ENCODE measurements at regions not wholly inside any gene's neighbourhood (a gene's known extent, or its start where the extent isn't known, plus 50 kb on each side); places are given as distances from the start of the nearest gene placed in this dataset.

DNA sequence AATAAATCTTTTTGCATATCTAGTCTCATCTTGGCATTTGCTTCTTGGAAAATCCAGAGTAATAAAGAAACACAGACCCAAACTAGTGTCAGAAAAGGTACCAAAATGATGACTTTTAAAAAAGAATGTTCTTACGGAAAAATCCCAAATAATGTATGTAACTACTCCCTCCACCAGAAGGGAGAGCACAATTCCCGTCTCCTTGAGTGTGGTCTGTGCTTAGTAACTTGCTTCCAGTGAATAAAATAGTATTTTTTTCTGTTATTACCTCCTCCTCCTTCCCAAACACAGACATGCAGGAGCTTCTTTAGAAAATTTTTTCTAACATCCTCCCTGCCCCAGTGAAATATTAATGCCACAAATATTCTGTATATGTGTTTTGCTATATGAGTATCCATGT lies 358.1 kb downstream of the ZFHX3 start:
- Histone ChIP-seq H3K4me1 (no peaks in the 10 kb centered on the region), H3K4me3 (no peak overlapping the region), H3K9me3 (replicated peaks) (no peaks in the 10 kb centered on the region), H3K36me3 (no peaks in the 10 kb centered on the region), H3K27ac (replicated peaks) (no peak overlapping the region), H3K27me3 (ENCODE audit: low read depth) (no peaks in the 10 kb centered on the region)
- TF ChIP-seq, protein P1, sequence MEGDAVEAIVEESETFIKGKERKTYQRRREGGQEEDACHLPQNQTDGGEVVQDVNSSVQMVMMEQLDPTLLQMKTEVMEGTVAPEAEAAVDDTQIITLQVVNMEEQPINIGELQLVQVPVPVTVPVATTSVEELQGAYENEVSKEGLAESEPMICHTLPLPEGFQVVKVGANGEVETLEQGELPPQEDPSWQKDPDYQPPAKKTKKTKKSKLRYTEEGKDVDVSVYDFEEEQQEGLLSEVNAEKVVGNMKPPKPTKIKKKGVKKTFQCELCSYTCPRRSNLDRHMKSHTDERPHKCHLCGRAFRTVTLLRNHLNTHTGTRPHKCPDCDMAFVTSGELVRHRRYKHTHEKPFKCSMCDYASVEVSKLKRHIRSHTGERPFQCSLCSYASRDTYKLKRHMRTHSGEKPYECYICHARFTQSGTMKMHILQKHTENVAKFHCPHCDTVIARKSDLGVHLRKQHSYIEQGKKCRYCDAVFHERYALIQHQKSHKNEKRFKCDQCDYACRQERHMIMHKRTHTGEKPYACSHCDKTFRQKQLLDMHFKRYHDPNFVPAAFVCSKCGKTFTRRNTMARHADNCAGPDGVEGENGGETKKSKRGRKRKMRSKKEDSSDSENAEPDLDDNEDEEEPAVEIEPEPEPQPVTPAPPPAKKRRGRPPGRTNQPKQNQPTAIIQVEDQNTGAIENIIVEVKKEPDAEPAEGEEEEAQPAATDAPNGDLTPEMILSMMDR (IDR thresholded peaks at IDR 0.05; ENCODE audit: borderline replicate concordance): no peak
- no peak for DNase-seq
- intact Hi-C loops (cut with micrococcal nuclease): no loop called here

GRCh38 chr16:72680732-72681131 lies 367.2 kb downstream of the ZFHX3 start:
- H3K27ac ChIP-seq (replicated peaks): no peak overlapping the region
- no peaks in the 10 kb centered on the region for H3K4me1 ChIP-seq
- no peaks in the 10 kb centered on the region for H3K27me3 ChIP-seq (ENCODE audit: low read depth)
- H3K9me3 ChIP-seq (replicated peaks): peaks cover 5% of the 10 kb centered on the region
- no peak overlapping the region for H3K4me3 ChIP-seq
- intact Hi-C loops (cut with micrococcal nuclease): no loop called here
- H3K36me3 ChIP-seq: no peaks in the 10 kb centered on the region
- TF ChIP-seq, protein P1 (IDR thresholded peaks at IDR 0.05; ENCODE audit: borderline replicate concordance): no peak
- no peak for DNase-seq

GRCh38 chr16:72679856-72680255 lies 368.1 kb downstream of the ZFHX3 start:
- DNase-seq: no peak
- intact Hi-C loops (cut with micrococcal nuclease): no loop called here
- Histone ChIP-seq H3K27me3 (ENCODE audit: low read depth) (no peaks in the 10 kb centered on the region), H3K4me3 (no peak overlapping the region), H3K36me3 (no peaks in the 10 kb centered on the region), H3K4me1 (no peaks in the 10 kb centered on the region), H3K27ac (replicated peaks) (no peak overlapping the region), H3K9me3 (replicated peaks) (peaks cover 5% of the 10 kb centered on the region)
- TF ChIP-seq, protein P1 (IDR thresholded peaks at IDR 0.05; ENCODE audit: borderline replicate concordance): no peak

- H3K4me3 ChIP-seq: no peak overlapping the region
- no peaks in the 10 kb centered on the region for H3K27me3 ChIP-seq (ENCODE audit: low read depth)
These were observed 370.1 kb downstream of the ZFHX3 start for GRCh38 chr16:72677662-72678447.

GRCh38 chr16:72673118-72673517 lies 374.8 kb downstream of the ZFHX3 start:
- Histone ChIP-seq H3K27me3 (ENCODE audit: low read depth) (no peaks in the 10 kb centered on the region), H3K36me3 (no peaks in the 10 kb centered on the region), H3K4me1 (no peaks in the 10 kb centered on the region), H3K4me3 (no peak overlapping the region), H3K9me3 (replicated peaks) (peaks cover 37% of the 10 kb centered on the region), H3K27ac (replicated peaks) (no peak overlapping the region)
- TF ChIP-seq, protein P1 (IDR thresholded peaks at IDR 0.05; ENCODE audit: borderline replicate concordance): no peak
- no peak for DNase-seq
- intact Hi-C loops (cut with micrococcal nuclease): no loop called here

More at GRCh38 chr16:72677662-72678447, 370.1 kb downstream of the ZFHX3 start:
- Histone ChIP-seq H3K36me3 (no peaks in the 10 kb centered on the region), H3K27ac (replicated peaks) (no peak overlapping the region), H3K4me1 (no peaks in the 10 kb centered on the region), H3K9me3 (replicated peaks) (peaks cover 20% of the 10 kb centered on the region)
- intact Hi-C loops (cut with micrococcal nuclease): no loop called here
- DNase-seq: no peak
- TF ChIP-seq, protein P1 (IDR thresholded peaks at IDR 0.05; ENCODE audit: borderline replicate concordance): no peak

Measured in left ventricle myocardium inferior (tissue), 1 donor.